H9 (cell line): ENCODE measurements at regions not wholly inside any gene's neighbourhood (a gene's known extent, or its start where the extent isn't known, plus 50 kb on each side); places are given as distances from the start of the nearest gene placed in this dataset.

Experiments used
- DNase-seq: peaks from one replicate; pipeline ENCODE4 v3.0.0-alpha.2; 2017
- H2AFZ ChIP-seq: one replicate; pipeline ENCODE4 v1.6.1; 2013; ENCODE audit warnings: mild to moderate bottlenecking, low read length, control low read depth, moderate library complexity
- H2AK5ac ChIP-seq: 2 replicates; pipeline ENCODE4 v1.6.1; 2013; ENCODE audit warnings: low read length, control low read depth, mixed read lengths; ENCODE audit not compliant: insufficient read length
- H2BK120ac ChIP-seq: one replicate; pipeline ENCODE4 v1.6.1; 2013; ENCODE audit warnings: low read depth, mild to moderate bottlenecking, low read length, control low read depth, inconsistent platforms; ENCODE audit not compliant: poor library complexity, severe bottlenecking
- H2BK12ac ChIP-seq: 2 replicates; pipeline ENCODE4 v1.6.1; 2013; ENCODE audit warnings: low read length, control low read depth, mixed read lengths, low read depth; ENCODE audit not compliant: insufficient read length
- H2BK15ac ChIP-seq: 2 replicates; pipeline ENCODE4 v1.6.1; 2013; ENCODE audit warnings: low read depth, low read length, control low read depth
- H2BK20ac ChIP-seq: one replicate; pipeline ENCODE4 v1.6.1; 2013; ENCODE audit warnings: low read depth, mild to moderate bottlenecking, low read length, control low read depth, inconsistent platforms; ENCODE audit not compliant: poor library complexity, severe bottlenecking
- H2BK5ac ChIP-seq: 2 replicates; pipeline ENCODE4 v1.6.1; 2013; ENCODE audit warnings: low read length, control low read depth, mixed read lengths; ENCODE audit not compliant: insufficient read length
- H3K14ac ChIP-seq: 2 replicates; pipeline ENCODE4 v1.6.1; 2013; ENCODE audit warnings: low read length, control low read depth; ENCODE audit not compliant: insufficient read depth
- H3K18ac ChIP-seq: 2 replicates; pipeline ENCODE4 v1.6.1; 2013; ENCODE audit warnings: low read depth, mild to moderate bottlenecking, mixed read lengths, low read length, control low read depth; ENCODE audit not compliant: insufficient read length
- H3K23ac ChIP-seq: 2 replicates; pipeline ENCODE4 v1.6.1; 2013; ENCODE audit warnings: low read length, control low read depth, mixed read lengths, low read depth; ENCODE audit not compliant: insufficient read length
- H3K23me2 ChIP-seq: 2 replicates; pipeline ENCODE4 v1.6.1; 2013; ENCODE audit warnings: low read depth, mild to moderate bottlenecking, mixed read lengths, low read length, control low read depth; ENCODE audit not compliant: insufficient read length, poor library complexity, severe bottlenecking
- H3K27ac ChIP-seq: 2 replicates; pipeline ENCODE4 v1.5.1; 2013; ENCODE audit warnings: low read length, control low read depth, mixed read lengths, low read depth; ENCODE audit not compliant: insufficient read length
- H3K27me3 ChIP-seq: 2 replicates; pipeline ENCODE4 v1.6.1; 2013; ENCODE audit warnings: low read length, control low read depth, inconsistent platforms; ENCODE audit not compliant: insufficient read depth
- H3K4ac ChIP-seq: 2 replicates; pipeline ENCODE4 v1.6.1; 2013; ENCODE audit warnings: low read depth, mild to moderate bottlenecking, control low read depth, inconsistent platforms, low read length, moderate library complexity
- H3K4me1 ChIP-seq: 2 replicates; pipeline ENCODE4 v1.6.1; 2013; ENCODE audit warnings: low read length, control low read depth, inconsistent platforms; ENCODE audit not compliant: insufficient read depth
- H3K4me2 ChIP-seq: 2 replicates; pipeline ENCODE4 v1.6.1; 2013; ENCODE audit warnings: low read length, control low read depth, mixed read lengths; ENCODE audit not compliant: insufficient read length, insufficient read depth
- H3K56ac ChIP-seq: 2 replicates; pipeline ENCODE4 v1.6.1; 2013; ENCODE audit warnings: low read depth, mild to moderate bottlenecking, mixed read lengths, low read length, control low read depth; ENCODE audit not compliant: insufficient read length
- H3K79me1 ChIP-seq: 2 replicates; pipeline ENCODE4 v1.6.1; 2013; ENCODE audit warnings: low read depth, mild to moderate bottlenecking, moderate library complexity, low read length, control low read depth, inconsistent platforms; ENCODE audit not compliant: insufficient read depth, poor library complexity, severe bottlenecking
- H3K79me2 ChIP-seq: 2 replicates; pipeline ENCODE4 v1.6.1; 2013; ENCODE audit warnings: low read length, control low read depth, inconsistent platforms; ENCODE audit not compliant: insufficient read depth
- H3K9ac ChIP-seq: 2 replicates; pipeline ENCODE4 v1.6.1; 2013; ENCODE audit warnings: low read length, control low read depth, mixed read lengths; ENCODE audit not compliant: insufficient read length; ENCODE audit errors: extremely low read depth
- H3K9me3 ChIP-seq: one replicate; pipeline ENCODE4 v1.6.1; 2013; ENCODE audit warnings: low read depth, low read length, inconsistent platforms; ENCODE audit not compliant: control insufficient read depth
- H3T11ph ChIP-seq: one replicate; pipeline ENCODE4 v1.6.1; 2013; ENCODE audit warnings: mild to moderate bottlenecking, low read length, control low read depth, inconsistent platforms
- H4K20me1 ChIP-seq: one replicate; pipeline ENCODE4 v1.6.1; 2013; ENCODE audit not compliant: control insufficient read depth, insufficient read length, insufficient read depth
- H4K5ac ChIP-seq: 2 replicates; pipeline ENCODE4 v1.6.1; 2013; ENCODE audit warnings: low read depth, mild to moderate bottlenecking, mixed read lengths, low read length, control low read depth; ENCODE audit not compliant: insufficient read length
- H4K8ac ChIP-seq: replicated peaks from 2 replicates; pipeline ENCODE4 v1.6.1; 2013; ENCODE audit warnings: low read length, control low read depth, mixed read lengths, low read depth; ENCODE audit not compliant: insufficient read length
- H4K91ac ChIP-seq: 2 replicates; pipeline ENCODE4 v1.6.1; 2013; ENCODE audit warnings: low read depth, mild to moderate bottlenecking, moderate library complexity, mixed read lengths, low read length, control low read depth; ENCODE audit not compliant: insufficient read length
- H3K27ac Mint-ChIP-seq, 3 experiments: 2 replicates in 2 of 3; 3 replicates in 1 of 3; pipeline ENCODE4 v1.8.0; 2020 to 2021; ENCODE audit warnings: mixed read lengths in 3 of 3, mild to moderate bottlenecking in 1 of 3, moderate library complexity in 1 of 3
- H3K27me3 Mint-ChIP-seq: 2 replicates; pipeline ENCODE4 v1.8.0; 2021; ENCODE audit warnings: low read depth, mild to moderate bottlenecking, moderate library complexity, mixed read lengths
- H3K36me3 Mint-ChIP-seq, 3 experiments: 2 replicates in 2 of 3; 3 replicates in 1 of 3; pipeline ENCODE4 v1.8.0; 2020 to 2021; ENCODE audit warnings: low read depth in 3 of 3, mixed read lengths in 3 of 3; ENCODE audit not compliant: insufficient read depth in 1 of 3
- H3K4me1 Mint-ChIP-seq, 2 experiments: 2 replicates each; pipeline ENCODE4 v1.8.0; 2020; ENCODE audit warnings: mixed read lengths in 2 of 2
- H3K4me3 Mint-ChIP-seq, 2 experiments: 2 replicates in 1 of 2; 3 replicates in 1 of 2; pipeline ENCODE4 v1.8.0; 2020 to 2021; ENCODE audit warnings: mild to moderate bottlenecking in 2 of 2, mixed read lengths in 2 of 2, moderate library complexity in 1 of 2
- H3K9me3 Mint-ChIP-seq, 2 experiments: 2 replicates in 1 of 2; 3 replicates in 1 of 2; pipeline ENCODE4 v1.8.0; 2020; ENCODE audit warnings: mild to moderate bottlenecking in 2 of 2, mixed read lengths in 2 of 2, moderate library complexity in 1 of 2
- CTCF ChIP-seq: fragments of 200-600 bp; sonication (generic); conservative IDR thresholded peaks from 3 replicates; pipeline ENCODE4 v1.8.0; 2021; ENCODE audit warnings: antibody characterized with exemption, mild to moderate bottlenecking
- whole genome bisulfite sequencing: extraction: QIAGEN DNeasy Blood & Tissue Kit; methylation state at CpG from one replicate; pipeline ENCODE4 v1.1.7; 2013; ENCODE audit warnings: missing lambda C conversion rate, low lambda C conversion rate, mixed read lengths; ENCODE audit not compliant: insufficient read length; ENCODE audit errors: extremely low coverage; 5-methylcytosine and 5-hydroxymethylcytosine counted together

GRCh38 chr19:13576726-13577125, 70.4 kb upstream of the CACNA1A start:
- no peaks in the 10 kb centered on the region for H3K79me2 ChIP-seq
- no peak overlapping the region for H3K23ac ChIP-seq
- H3K4me3 Mint-ChIP-seq = no peak overlapping the region
- H2BK5ac ChIP-seq = no peak overlapping the region
- H3K79me1 ChIP-seq = no peaks in the 10 kb centered on the region
- H4K5ac ChIP-seq = no peak overlapping the region
- no peak overlapping the region for H2BK20ac ChIP-seq
- H3K4me2 ChIP-seq = no peak overlapping the region
- no peaks in the 10 kb centered on the region for H3K23me2 ChIP-seq
- no peak overlapping the region for H3K9ac ChIP-seq
- DNase-seq = no peak
- H4K20me1 ChIP-seq = no peaks in the 10 kb centered on the region
- peaks cover 21 to 25% of the 10 kb centered on the region in 2 experiments for H3K9me3 Mint-ChIP-seq
- no peak overlapping the region for H3K27ac Mint-ChIP-seq
- no peak overlapping the region for H2AFZ ChIP-seq
- no peak overlapping the region for H3T11ph ChIP-seq
- H3K56ac ChIP-seq = no peak overlapping the region
- H3K18ac ChIP-seq = no peak overlapping the region
- H3K27me3 Mint-ChIP-seq = peaks cover 10% of the 10 kb centered on the region
- no peak overlapping the region for H2BK15ac ChIP-seq
- no peak overlapping the region for H4K8ac ChIP-seq
- WGBS = no CpG with 5 or more reads among the region's 2 CpGs
- no peaks in the 10 kb centered on the region for H3K4me1 ChIP-seq
- TF ChIP-seq CTCF = no peak
- no peak overlapping the region for H4K91ac ChIP-seq
- H3K27me3 ChIP-seq = no peaks in the 10 kb centered on the region
- H2AK5ac ChIP-seq = no peak overlapping the region
- peaks cover 11% of the 10 kb centered on the region for H3K9me3 ChIP-seq
- H2BK120ac ChIP-seq = no peak overlapping the region
- H3K27ac ChIP-seq = no peak overlapping the region
- H2BK12ac ChIP-seq = no peak overlapping the region
- peaks cover 0 to 8% (median 0%) of the 10 kb centered on the region in 3 experiments; a peak in 3 of 7 replicates for H3K36me3 Mint-ChIP-seq
- peaks cover 5 to 6% of the 10 kb centered on the region in 2 experiments for H3K4me1 Mint-ChIP-seq
- H3K4ac ChIP-seq = no peak overlapping the region
- H3K14ac ChIP-seq = no peak overlapping the region
